Ishikawa (cell line): ENCODE measurements at regions not wholly inside any gene's neighbourhood (a gene's known extent, or its start where the extent isn't known, plus 50 kb on each side); places are given as distances from the start of the nearest gene placed in this dataset.

Source experiments
- CEBPB ChIP-seq: IDR thresholded peaks from 2 replicates; pipeline ENCODE4 v1.6.1; 2012
- CREB1 ChIP-seq: IDR thresholded peaks from 2 replicates; pipeline ENCODE4 v1.6.1; 2012; ENCODE audit warnings: low read depth
- EGR1 ChIP-seq: IDR thresholded peaks from 2 replicates; pipeline ENCODE4 v1.6.1; 2012
- FOXM1 ChIP-seq: IDR thresholded peaks from 2 replicates; pipeline ENCODE4 v1.6.1; 2012; ENCODE audit warnings: low read depth, borderline replicate concordance
- MAX ChIP-seq: IDR thresholded peaks from 2 replicates; pipeline ENCODE4 v1.6.1; 2012
- NFIC ChIP-seq: IDR thresholded peaks from 2 replicates; pipeline ENCODE4 v1.6.1; 2012
- RAD21 ChIP-seq: IDR thresholded peaks from 2 replicates; pipeline ENCODE4 v1.6.1; 2012; ENCODE audit warnings: low read depth
- REST ChIP-seq: IDR thresholded peaks from 2 replicates; pipeline ENCODE4 v1.6.1; 2012; ENCODE audit warnings: low read depth, mild to moderate bottlenecking
- TAF1 ChIP-seq: IDR thresholded peaks from 2 replicates; pipeline ENCODE4 v1.6.1; 2012; ENCODE audit warnings: low read depth, mild to moderate bottlenecking
- TEAD4 ChIP-seq: IDR thresholded peaks from 2 replicates; pipeline ENCODE4 v1.6.1; 2012
- YY1 ChIP-seq: IDR thresholded peaks from 2 replicates; pipeline ENCODE4 v1.6.1; 2012; ENCODE audit warnings: low read depth
- ZBTB7A ChIP-seq: IDR thresholded peaks from 2 replicates; pipeline ENCODE4 v1.6.1; 2012; ENCODE audit warnings: low read depth

DNA sequence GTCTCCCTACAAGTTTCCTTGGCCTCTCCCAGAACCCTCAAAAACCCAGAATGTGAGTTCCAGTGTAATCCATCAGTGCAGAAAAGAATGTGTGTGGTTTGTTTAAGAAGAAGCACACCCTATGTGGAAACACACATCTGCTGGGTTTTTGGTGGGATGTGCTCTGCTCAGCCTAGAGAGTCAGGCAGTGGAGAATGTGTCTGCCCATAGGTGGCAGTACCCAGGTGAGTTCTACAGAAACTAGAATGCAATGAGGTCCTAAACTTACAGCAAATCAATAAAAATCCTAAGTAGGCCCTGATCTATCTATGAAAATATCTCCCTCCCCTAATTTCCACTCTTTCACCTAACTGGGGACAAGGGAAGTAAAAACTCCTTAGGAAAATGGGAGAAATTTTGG is 437.3 kb downstream of the DHX35 start:
- no peak for TF ChIP-seq RAD21
- no peak for TF ChIP-seq ZBTB7A
- TF ChIP-seq REST = no peak
- no peak for TF ChIP-seq YY1
- no peak for TF ChIP-seq CEBPB
- TF ChIP-seq CREB1 = no peak
- TF ChIP-seq TAF1 = no peak
- TF ChIP-seq FOXM1 = no peak
- TF ChIP-seq MAX = no peak
- no peak for TF ChIP-seq TEAD4
- no peak for TF ChIP-seq EGR1
- TF ChIP-seq NFIC = no peak
